ENCODE measurements at regions not wholly inside any gene's neighbourhood (a gene's known extent, or its start where the extent isn't known, plus 50 kb on each side); places are given as distances from the start of the nearest gene placed in this dataset.

- TF ChIP-seq CTCF (IDR thresholded peaks at IDR 0.05) (no peak), POLR2AphosphoS5 (IDR thresholded peaks at IDR 0.05) (no peak), POLR2A (IDR thresholded peaks at IDR 0.05; ENCODE audit: low read depth) (no peak)
These were observed 549.5 kb upstream of the JARID2 start for GRCh38 chr6:14696367-14696766.
